Upper lobe of right lung (tissue), 1 donor: ENCODE measurements at regions not wholly inside any gene's neighbourhood (a gene's known extent, or its start where the extent isn't known, plus 50 kb on each side); places are given as distances from the start of the nearest gene placed in this dataset.

Experiments used
- ATAC-seq: fragments of 200-7000 bp; cut with Tn5 transposase; one replicate; pipeline ENCODE4 v1.9.1; 2020; ENCODE audit warnings: mild to moderate bottlenecking, moderate library complexity
- DNase-seq: peaks from one replicate; pipeline ENCODE4 v3.0.0-alpha.2; 2020
- H3K27ac ChIP-seq: fragments of 200-600 bp; one replicate; pipeline ENCODE4 v1.8.0; 2022
- H3K27me3 ChIP-seq: fragments of 200-600 bp; one replicate; pipeline ENCODE4 v1.8.0; 2022; ENCODE audit warnings: mild to moderate bottlenecking
- H3K36me3 ChIP-seq: fragments of 200-600 bp; one replicate; pipeline ENCODE4 v1.8.0; 2022
- H3K4me1 ChIP-seq: fragments of 200-600 bp; one replicate; pipeline ENCODE4 v1.8.0; 2022
- H3K4me3 ChIP-seq: fragments of 200-600 bp; one replicate; pipeline ENCODE4 v1.8.0; 2022; ENCODE audit warnings: mild to moderate bottlenecking
- H3K9me3 ChIP-seq: fragments of 200-600 bp; one replicate; pipeline ENCODE4 v1.8.0; 2022
- CTCF ChIP-seq: fragments of 200-600 bp; IDR thresholded peaks from one replicate; pipeline ENCODE4 v1.8.0; 2022; ENCODE audit warnings: antibody characterized with exemption
- intact Hi-C: fragments of 100-400 bp; cut with DNase I; formaldehyde crosslinking; loops from one replicate; pipeline ENCODE4 v1.11.0; 2022
- donor health status: DM: no; HTN: yes; CAD: no; lungs with severe emphysema.

GRCh38 chr2:235311044-235311443, 182.8 kb upstream of the AGAP1 start:
- Histone ChIP-seq H3K4me3 (no peak overlapping the region), H3K36me3 (no peaks in the 10 kb centered on the region), H3K9me3 (no peaks in the 10 kb centered on the region), H3K27ac (no peak overlapping the region), H3K27me3 (no peaks in the 10 kb centered on the region), H3K4me1 (no peaks in the 10 kb centered on the region)
- TF ChIP-seq CTCF = no peak
- intact Hi-C loops = no loop called here
- ATAC-seq = no peak
- DNase-seq = no peak

GRCh38 chr2:235312571-235312970, 181.3 kb upstream of the AGAP1 start:
- Histone ChIP-seq H3K4me3 (no peak overlapping the region), H3K27me3 (no peaks in the 10 kb centered on the region), H3K4me1 (no peaks in the 10 kb centered on the region), H3K27ac (no peak overlapping the region), H3K36me3 (no peaks in the 10 kb centered on the region), H3K9me3 (no peaks in the 10 kb centered on the region)
- no peak for TF ChIP-seq CTCF
- intact Hi-C loops = no loop called here
- DNase-seq = no peak
- no peak for ATAC-seq

- DNase-seq (no peak), ATAC-seq (no peak)
- H3K27ac ChIP-seq = no peak overlapping the region
- no peaks in the 10 kb centered on the region for H3K36me3 ChIP-seq
- H3K9me3 ChIP-seq = no peaks in the 10 kb centered on the region
- no peaks in the 10 kb centered on the region for H3K27me3 ChIP-seq
- no peak for TF ChIP-seq CTCF
- intact Hi-C loops = no loop called here
- H3K4me1 ChIP-seq = no peaks in the 10 kb centered on the region
- H3K4me3 ChIP-seq = no peak overlapping the region
Measured at GRCh38 chr2:235314371-235314930, 179.4 kb upstream of the AGAP1 start.

GRCh38 chr2:235319095-235319494, 174.7 kb upstream of the AGAP1 start:
- H3K4me1 ChIP-seq = no peaks in the 10 kb centered on the region
- ATAC-seq (peak; percentile 45), DNase-seq (no peak)
- intact Hi-C loops = no loop called here
- TF ChIP-seq CTCF = no peak
- no peak overlapping the region for H3K27ac ChIP-seq
- no peak overlapping the region for H3K4me3 ChIP-seq
- no peaks in the 10 kb centered on the region for H3K9me3 ChIP-seq
- no peaks in the 10 kb centered on the region for H3K36me3 ChIP-seq
- H3K27me3 ChIP-seq = no peaks in the 10 kb centered on the region

GRCh38 chr2:235320326-235320725, 173.5 kb upstream of the AGAP1 start:
- Histone ChIP-seq H3K36me3 (no peaks in the 10 kb centered on the region), H3K4me1 (no peaks in the 10 kb centered on the region), H3K9me3 (no peaks in the 10 kb centered on the region), H3K27ac (no peak overlapping the region), H3K4me3 (no peak overlapping the region), H3K27me3 (no peaks in the 10 kb centered on the region)
- DNase-seq (no peak), ATAC-seq (no peak)
- no peak for TF ChIP-seq CTCF
- intact Hi-C loops = no loop called here

GRCh38 chr2:235324324-235324723, 169.5 kb upstream of the AGAP1 start:
- ATAC-seq = no peak
- H3K27ac ChIP-seq = no peak overlapping the region
- no peak for DNase-seq
- no peaks in the 10 kb centered on the region for H3K9me3 ChIP-seq
- no peaks in the 10 kb centered on the region for H3K36me3 ChIP-seq
- intact Hi-C loops = no loop called here
- TF ChIP-seq CTCF = no peak
- H3K27me3 ChIP-seq = no peaks in the 10 kb centered on the region
- H3K4me1 ChIP-seq = no peaks in the 10 kb centered on the region
- no peak overlapping the region for H3K4me3 ChIP-seq
